Endodermal cell (in vitro differentiated cells): ENCODE measurements at regions not wholly inside any gene's neighbourhood (a gene's known extent, or its start where the extent isn't known, plus 50 kb on each side); places are given as distances from the start of the nearest gene placed in this dataset.

Experiments
- DNase-seq: peaks from one replicate; pipeline ENCODE4 v3.0.0-alpha.2; 2017
- H3K27ac ChIP-seq: 2 replicates; pipeline ENCODE4 v1.5.1; 2013; ENCODE audit warnings: mild to moderate bottlenecking, low read depth, low read length, moderate library complexity
- H3K27me3 ChIP-seq: 2 replicates; pipeline ENCODE4 v1.6.1; 2013; ENCODE audit warnings: mild to moderate bottlenecking, low read length, moderate library complexity; ENCODE audit not compliant: insufficient read depth, control insufficient read depth, poor library complexity, severe bottlenecking
- H3K36me3 ChIP-seq: 2 replicates; pipeline ENCODE4 v1.7.0; 2013; ENCODE audit warnings: mild to moderate bottlenecking, low read length, moderate library complexity; ENCODE audit not compliant: control insufficient read depth, insufficient read depth
- H3K4me1 ChIP-seq: one replicate; pipeline ENCODE4 v1.7.0; 2013; ENCODE audit warnings: low read length; ENCODE audit not compliant: control insufficient read depth, insufficient read depth
- H3K4me3 ChIP-seq: 2 replicates; pipeline ENCODE4 v1.5.1; 2013; ENCODE audit warnings: mild to moderate bottlenecking, low read length, moderate library complexity
- H3K9ac ChIP-seq: 2 replicates; pipeline ENCODE4 v1.6.1; 2013; ENCODE audit warnings: mild to moderate bottlenecking, low read length, moderate library complexity; ENCODE audit not compliant: poor library complexity, severe bottlenecking; ENCODE audit errors: extremely low read depth
- H3K9me3 ChIP-seq: 2 replicates; pipeline ENCODE4 v1.6.1; 2013; ENCODE audit warnings: mild to moderate bottlenecking, low read length, moderate library complexity; ENCODE audit not compliant: control insufficient read depth
- H3K27ac Mint-ChIP-seq: 2 replicates; pipeline ENCODE4 v1.8.0; 2020; ENCODE audit warnings: mixed read lengths
- H3K27me3 Mint-ChIP-seq: 2 replicates; pipeline ENCODE4 v1.8.0; 2021; ENCODE audit warnings: mild to moderate bottlenecking, mixed read lengths; ENCODE audit not compliant: insufficient read depth
- H3K36me3 Mint-ChIP-seq: 2 replicates; pipeline ENCODE4 v1.8.0; 2020; ENCODE audit warnings: low read depth, mixed read lengths
- H3K4me1 Mint-ChIP-seq: 2 replicates; pipeline ENCODE4 v1.8.0; 2020; ENCODE audit warnings: mixed read lengths
- H3K4me3 Mint-ChIP-seq: 2 replicates; pipeline ENCODE4 v1.8.0; 2020; ENCODE audit warnings: mild to moderate bottlenecking, moderate library complexity, mixed read lengths
- H3K9me3 Mint-ChIP-seq: 2 replicates; pipeline ENCODE4 v1.8.0; 2020; ENCODE audit warnings: mild to moderate bottlenecking, mixed read lengths
- WGBS, 2 experiments: methylation state at CpG; one replicate each; pipeline versions ENCODE4 v1.1.5 to v1.1.7; 2013; ENCODE audit warnings: missing lambda C conversion rate in 2 of 2, mixed read lengths in 1 of 2; ENCODE audit not compliant: insufficient coverage in 1 of 2, insufficient read length in 1 of 2; 5-methylcytosine and 5-hydroxymethylcytosine counted together
- TF ChIP-seq, protein P1 (sequence below): fragments of 200-600 bp; sonication (generic); conservative IDR thresholded peaks from 2 replicates; pipeline ENCODE4 v1.5.0; 2021; ENCODE audit warnings: antibody characterized with exemption, mild to moderate bottlenecking

GRCh38 chr18:71727909-71728308 is 816.2 kb downstream of the CBLN2 start:
- no peaks in the 10 kb centered on the region for H3K36me3 Mint-ChIP-seq
- Histone ChIP-seq H3K27me3 (no peaks in the 10 kb centered on the region), H3K4me1 (no peaks in the 10 kb centered on the region), H3K36me3 (no peaks in the 10 kb centered on the region), H3K27ac (no peak overlapping the region), H3K9ac (no peak overlapping the region), H3K4me3 (no peak overlapping the region), H3K9me3 (peaks cover 73% of the 10 kb centered on the region)
- no peaks in the 10 kb centered on the region for H3K27me3 Mint-ChIP-seq
- 40 to 67% methylated on average over 1 to 2 of the region's 2 CpGs for WGBS, 2 experiments
- H3K4me1 Mint-ChIP-seq = no peaks in the 10 kb centered on the region
- no peak for DNase-seq
- no peak overlapping the region for H3K27ac Mint-ChIP-seq
- peaks cover 2% of the 10 kb centered on the region for H3K9me3 Mint-ChIP-seq
- no peak overlapping the region for H3K4me3 Mint-ChIP-seq
- TF ChIP-seq, protein P1, sequence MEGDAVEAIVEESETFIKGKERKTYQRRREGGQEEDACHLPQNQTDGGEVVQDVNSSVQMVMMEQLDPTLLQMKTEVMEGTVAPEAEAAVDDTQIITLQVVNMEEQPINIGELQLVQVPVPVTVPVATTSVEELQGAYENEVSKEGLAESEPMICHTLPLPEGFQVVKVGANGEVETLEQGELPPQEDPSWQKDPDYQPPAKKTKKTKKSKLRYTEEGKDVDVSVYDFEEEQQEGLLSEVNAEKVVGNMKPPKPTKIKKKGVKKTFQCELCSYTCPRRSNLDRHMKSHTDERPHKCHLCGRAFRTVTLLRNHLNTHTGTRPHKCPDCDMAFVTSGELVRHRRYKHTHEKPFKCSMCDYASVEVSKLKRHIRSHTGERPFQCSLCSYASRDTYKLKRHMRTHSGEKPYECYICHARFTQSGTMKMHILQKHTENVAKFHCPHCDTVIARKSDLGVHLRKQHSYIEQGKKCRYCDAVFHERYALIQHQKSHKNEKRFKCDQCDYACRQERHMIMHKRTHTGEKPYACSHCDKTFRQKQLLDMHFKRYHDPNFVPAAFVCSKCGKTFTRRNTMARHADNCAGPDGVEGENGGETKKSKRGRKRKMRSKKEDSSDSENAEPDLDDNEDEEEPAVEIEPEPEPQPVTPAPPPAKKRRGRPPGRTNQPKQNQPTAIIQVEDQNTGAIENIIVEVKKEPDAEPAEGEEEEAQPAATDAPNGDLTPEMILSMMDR = no peak

- 78 to 91% methylated on average over 2 of the region's 2 CpGs for WGBS, 2 experiments
- Mint-ChIP-seq H3K27ac (no peak overlapping the region), H3K4me3 (no peak overlapping the region), H3K9me3 (peaks cover 2% of the 10 kb centered on the region), H3K27me3 (no peaks in the 10 kb centered on the region), H3K4me1 (no peaks in the 10 kb centered on the region), H3K36me3 (no peaks in the 10 kb centered on the region)
- Histone ChIP-seq H3K36me3 (no peaks in the 10 kb centered on the region), H3K4me3 (no peak overlapping the region), H3K4me1 (no peaks in the 10 kb centered on the region), H3K9ac (no peak overlapping the region), H3K27ac (no peak overlapping the region), H3K9me3 (peaks cover 69% of the 10 kb centered on the region), H3K27me3 (no peaks in the 10 kb centered on the region)
- DNase-seq = no peak
- TF ChIP-seq, protein P1 = no peak
These were observed 818.9 kb downstream of the CBLN2 start for GRCh38 chr18:71725256-71725655.

- H3K9me3 ChIP-seq = peaks cover 54% of the 10 kb centered on the region
- H3K27me3 Mint-ChIP-seq = peaks cover 2% of the 10 kb centered on the region
- peaks cover 13% of the 10 kb centered on the region for H3K4me1 Mint-ChIP-seq
- H3K9ac ChIP-seq = no peak overlapping the region
- H3K4me3 ChIP-seq = peak overlapping the region; percentile 21
- H3K27ac ChIP-seq = no peak overlapping the region
- no peaks in the 10 kb centered on the region for H3K4me1 ChIP-seq
- H3K36me3 Mint-ChIP-seq = no peaks in the 10 kb centered on the region
- 75% methylated on average over 1 of the region's 1 CpG; no CpG with 5 or more reads in 1 of the 2 experiments for WGBS, 2 experiments
- no peak for DNase-seq
- H3K27me3 ChIP-seq = no peaks in the 10 kb centered on the region
- TF ChIP-seq, protein P1 = no peak
- H3K9me3 Mint-ChIP-seq = no peaks in the 10 kb centered on the region
- no peak overlapping the region for H3K4me3 Mint-ChIP-seq
- H3K36me3 ChIP-seq = no peaks in the 10 kb centered on the region
- no peak overlapping the region for H3K27ac Mint-ChIP-seq
These were observed 836.1 kb downstream of the CBLN2 start for GRCh38 chr18:71707985-71708500.
